Stomach smooth muscle (tissue), 2 donors: ENCODE measurements at regions not wholly inside any gene's neighbourhood (a gene's known extent, or its start where the extent isn't known, plus 50 kb on each side); places are given as distances from the start of the nearest gene placed in this dataset.

Source experiments
- H3K27ac ChIP-seq: one replicate; pipeline ENCODE4 v1.7.0; 2013; ENCODE audit warnings: mild to moderate bottlenecking, low read length, inconsistent platforms
- H3K27me3 ChIP-seq, 2 donors: one replicate each; pipeline ENCODE4 v1.7.0; 2013; ENCODE audit warnings: low read length in 2 of 2; ENCODE audit not compliant: insufficient read depth in 2 of 2, control insufficient read depth in 1 of 2
- H3K36me3 ChIP-seq, 2 donors: one replicate each; pipeline ENCODE4 v1.7.0; 2013; ENCODE audit warnings: low read length in 2 of 2; ENCODE audit not compliant: control insufficient read depth in 2 of 2, insufficient read depth in 2 of 2
- H3K4me1 ChIP-seq: one replicate; pipeline ENCODE4 v1.7.0; 2013; ENCODE audit warnings: low read length; ENCODE audit not compliant: control insufficient read depth, insufficient read depth
- H3K4me3 ChIP-seq, 2 donors: one replicate each; pipeline ENCODE4 v1.7.0; 2013; ENCODE audit warnings: low read length in 2 of 2
- H3K9ac ChIP-seq, 2 donors: one replicate each; pipeline ENCODE4 v1.7.0; 2013; ENCODE audit warnings: low read length in 2 of 2, mild to moderate bottlenecking in 1 of 2
- H3K9me3 ChIP-seq, 2 donors: one replicate each; pipeline ENCODE4 v1.7.0; 2013; ENCODE audit warnings: low read length in 2 of 2; ENCODE audit not compliant: control insufficient read depth in 2 of 2
- donor health status: healthy.
- donor health status: Pancreatic carcinoma.

GRCh38 chr2:204072443-204073324 lies 136.1 kb downstream of the ICOS start:
- Histone ChIP-seq H3K9ac (no peak overlapping the region), H3K36me3 (no peaks in the 10 kb centered on the region), H3K27me3 (no peaks in the 10 kb centered on the region), H3K27ac (no peak overlapping the region), H3K9me3 (no peaks in the 10 kb centered on the region), H3K4me3 (no peak overlapping the region), H3K4me1 (no peaks in the 10 kb centered on the region)

GRCh38 chr2:204074456-204074855 lies 137.9 kb downstream of the ICOS start:
- H3K4me3 ChIP-seq, result no peak overlapping the region
- H3K27ac ChIP-seq, result no peak overlapping the region
- H3K27me3 ChIP-seq, result no peaks in the 10 kb centered on the region
- H3K9me3 ChIP-seq, result no peaks in the 10 kb centered on the region
- H3K4me1 ChIP-seq, result no peaks in the 10 kb centered on the region
- no peak overlapping the region for H3K9ac ChIP-seq
- H3K36me3 ChIP-seq, result no peaks in the 10 kb centered on the region

- Histone ChIP-seq H3K9me3 (no peaks in the 10 kb centered on the region), H3K4me3 (no peak overlapping the region), H3K9ac (no peak overlapping the region), H3K4me1 (no peaks in the 10 kb centered on the region), H3K27me3 (no peaks in the 10 kb centered on the region), H3K27ac (no peak overlapping the region), H3K36me3 (no peaks in the 10 kb centered on the region)
These were observed 141.6 kb downstream of the ICOS start for GRCh38 chr2:204078003-204078698.

GRCh38 chr2:204081487-204082425 lies 145.2 kb downstream of the ICOS start:
- Histone ChIP-seq H3K9me3 (peaks cover 0 to 3% of the 10 kb centered on the region in 2 donors), H3K9ac (no peak overlapping the region), H3K27me3 (no peaks in the 10 kb centered on the region), H3K4me3 (no peak overlapping the region), H3K36me3 (no peaks in the 10 kb centered on the region), H3K4me1 (no peaks in the 10 kb centered on the region), H3K27ac (no peak overlapping the region)

- no peaks in the 10 kb centered on the region for H3K27me3 ChIP-seq
- no peaks in the 10 kb centered on the region for H3K36me3 ChIP-seq
- no peak overlapping the region for H3K4me3 ChIP-seq
- peaks cover 0 to 3% of the 10 kb centered on the region in 2 donors for H3K9me3 ChIP-seq
- H3K27ac ChIP-seq, result no peak overlapping the region
- no peaks in the 10 kb centered on the region for H3K4me1 ChIP-seq
- no peak overlapping the region for H3K9ac ChIP-seq
These were observed 149.6 kb downstream of the ICOS start for GRCh38 chr2:204086167-204086566.

- Histone ChIP-seq H3K27ac (no peak overlapping the region), H3K9ac (no peak overlapping the region), H3K9me3 (peaks cover 0 to 3% of the 10 kb centered on the region in 2 donors), H3K4me3 (no peak overlapping the region), H3K4me1 (no peaks in the 10 kb centered on the region), H3K36me3 (no peaks in the 10 kb centered on the region), H3K27me3 (no peaks in the 10 kb centered on the region)
These were observed 152.5 kb downstream of the ICOS start for GRCh38 chr2:204089105-204089504.

GRCh38 chr2:204089574-204089973 lies 153.0 kb downstream of the ICOS start:
- Histone ChIP-seq H3K4me1 (no peaks in the 10 kb centered on the region), H3K36me3 (no peaks in the 10 kb centered on the region), H3K27ac (no peak overlapping the region), H3K9me3 (peaks cover 0 to 3% of the 10 kb centered on the region in 2 donors), H3K9ac (no peak overlapping the region), H3K4me3 (no peak overlapping the region), H3K27me3 (no peaks in the 10 kb centered on the region)

GRCh38 chr2:204090021-204090420 lies 153.5 kb downstream of the ICOS start:
- Histone ChIP-seq H3K27me3 (no peaks in the 10 kb centered on the region), H3K4me1 (no peaks in the 10 kb centered on the region), H3K9ac (no peak overlapping the region), H3K4me3 (no peak overlapping the region), H3K36me3 (no peaks in the 10 kb centered on the region), H3K9me3 (peaks cover 0 to 3% of the 10 kb centered on the region in 2 donors), H3K27ac (no peak overlapping the region)

GRCh38 chr2:204104811-204105210 lies 168.2 kb downstream of the ICOS start:
- no peaks in the 10 kb centered on the region for H3K9me3 ChIP-seq
- no peaks in the 10 kb centered on the region for H3K27me3 ChIP-seq
- H3K4me3 ChIP-seq, result no peak overlapping the region
- no peak overlapping the region for H3K9ac ChIP-seq
- H3K36me3 ChIP-seq, result no peaks in the 10 kb centered on the region
- H3K27ac ChIP-seq, result no peak overlapping the region
- peaks cover 3% of the 10 kb centered on the region for H3K4me1 ChIP-seq

- Histone ChIP-seq H3K27ac (no peak overlapping the region), H3K4me1 (peaks cover 23% of the 10 kb centered on the region), H3K9me3 (no peaks in the 10 kb centered on the region), H3K9ac (no peak overlapping the region), H3K36me3 (no peaks in the 10 kb centered on the region), H3K4me3 (no peak overlapping the region), H3K27me3 (no peaks in the 10 kb centered on the region)
These were observed 171.8 kb downstream of the ICOS start for GRCh38 chr2:204108330-204108751.
